Spleen (tissue), 7 donors: ENCODE measurements at regions not wholly inside any gene's neighbourhood (a gene's known extent, or its start where the extent isn't known, plus 50 kb on each side); places are given as distances from the start of the nearest gene placed in this dataset.

Experiments used
- CTCF ChIP-seq, 11 experiments: fragments of 200-600 bp in 7 of 11; fragments of 450-650 bp in 4 of 11; sonication (generic) in 4 of 11; IDR thresholded peaks in 8 of 11; conservative IDR thresholded peaks in 3 of 11; 1 replicate in 7 of 11; 2 replicates in 4 of 11; pipeline versions ENCODE4 v1.4.0 to v1.8.0; 2016 to 2021; ENCODE audit warnings: antibody characterized with exemption in 11 of 11, inconsistent platforms in 4 of 11, mild to moderate bottlenecking in 1 of 11
- POLR2A ChIP-seq, 3 donors: fragments of 450-650 bp; IDR thresholded peaks; one replicate each; pipeline ENCODE4 v1.5.1; 2017; ENCODE audit warnings: antibody characterized with exemption in 3 of 3, mild to moderate bottlenecking in 1 of 3
- donor health status: DM: no; HTN: no; CAD: no; lungs with moderate emphysema.
- donor health status: DM: no; HTN: no; CAD: no.
- donor health status: DM: no; HTN: no; CAD: no.

DNA sequence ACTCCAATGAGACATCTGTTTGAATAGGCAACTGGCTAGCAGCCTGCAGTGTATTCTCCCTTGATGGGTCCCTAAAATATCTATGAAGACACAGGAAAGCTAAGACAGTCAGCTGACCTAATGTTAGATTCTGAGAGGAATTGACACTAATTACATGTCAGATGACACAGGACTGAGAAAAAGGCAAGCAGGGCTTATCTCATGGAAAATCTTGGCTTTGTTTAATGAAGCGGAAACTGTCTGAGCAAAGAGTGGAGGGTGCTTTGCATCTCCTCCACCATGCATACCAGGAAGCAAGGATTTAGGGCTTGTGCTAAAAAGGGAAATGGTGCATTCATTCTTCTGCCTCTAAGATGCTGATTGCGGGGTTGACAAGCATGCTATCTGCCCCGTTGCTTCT, 135.5 kb upstream of the GLI3 start:
- TF ChIP-seq POLR2A (IDR thresholded peaks at IDR 0.05) = no peak
- TF ChIP-seq CTCF (IDR thresholded peaks at IDR 0.05 in 8 of 11, conservative IDR thresholded peaks at IDR 0.05 in 3 of 11) = no peak
